ENCODE measurements at regions not wholly inside any gene's neighbourhood (a gene's known extent, or its start where the extent isn't known, plus 50 kb on each side); places are given as distances from the start of the nearest gene placed in this dataset.
"Not testable (repeated sequence)": the region's sequence is repeated elsewhere in the genome, so short reads cannot be mapped to it uniquely, and the experiment has no call there.

DNA sequence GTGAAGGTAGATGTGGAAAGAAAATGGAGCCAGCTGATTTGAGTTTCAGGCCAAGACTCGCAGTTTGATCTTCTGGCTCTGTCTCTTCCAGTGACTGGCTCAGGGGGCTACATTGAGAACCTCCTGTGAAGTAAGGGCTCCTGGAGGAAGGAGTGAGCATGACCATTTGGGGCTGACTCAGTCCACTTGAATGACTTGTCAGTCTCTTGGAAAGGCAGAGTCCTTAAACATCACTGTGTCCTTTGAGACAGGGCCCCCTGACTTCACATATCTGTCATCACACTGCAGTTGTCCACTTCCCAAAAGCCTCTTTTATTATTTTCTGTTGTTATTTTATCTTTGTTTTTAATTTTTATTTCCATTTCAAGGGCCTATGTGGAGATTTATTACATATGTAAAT is 204.6 kb upstream of the APCDD1 start:
- H3K4me1 ChIP-seq (ENCODE audit: insufficient read depth, insufficient read length): no peaks in the 10 kb centered on the region
- TF ChIP-seq SUZ12 (IDR thresholded peaks at IDR 0.05; ENCODE audit: extremely low read depth, insufficient read depth, insufficient read length) (no peak), ZNF274 (IDR thresholded peaks at IDR 0.05; ENCODE audit: low read depth, low read length) (no peak)
- no peaks in the 10 kb centered on the region for H3K9me3 ChIP-seq (ENCODE audit: insufficient read depth, low read length)
- no peak overlapping the region for H3K9ac ChIP-seq (ENCODE audit: insufficient read length, low read depth)
- H3K27me3 ChIP-seq (ENCODE audit: insufficient read depth, insufficient read length): no peaks in the 10 kb centered on the region
- no peak for DNase-seq (ENCODE audit: low read depth, low spot score)
- no peak overlapping the region for H3K4me3 ChIP-seq (ENCODE audit: insufficient read length, low read depth)
- H3K36me3 ChIP-seq (ENCODE audit: insufficient read depth, insufficient read length, low read length): no peaks in the 10 kb centered on the region

DNA sequence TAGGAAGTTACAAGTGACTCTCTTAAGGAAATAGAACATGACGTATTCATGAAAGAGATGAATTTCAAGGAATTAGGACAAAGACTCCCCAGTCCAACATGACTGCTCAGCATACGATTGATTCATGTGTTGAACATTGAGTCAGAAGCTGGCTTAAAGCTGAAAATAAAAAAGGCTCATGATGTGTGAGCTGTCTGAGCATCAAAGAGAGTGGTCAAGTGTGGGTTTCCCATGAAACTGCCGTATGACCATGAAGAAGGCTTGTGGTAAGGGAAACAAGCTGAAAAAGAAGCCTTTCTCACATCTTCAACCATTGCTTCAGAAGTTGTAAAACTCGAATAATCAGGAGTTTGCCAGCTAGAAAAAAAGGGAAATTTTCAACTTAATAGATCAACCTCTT is 201.9 kb upstream of the APCDD1 start:
- no peak overlapping the region for H3K9ac ChIP-seq (ENCODE audit: insufficient read length, low read depth)
- no peak overlapping the region for H3K4me3 ChIP-seq (ENCODE audit: insufficient read length, low read depth)
- TF ChIP-seq ZNF274 (IDR thresholded peaks at IDR 0.05; ENCODE audit: low read depth, low read length) (no peak), YY1 (IDR thresholded peaks at IDR 0.05; ENCODE audit: insufficient read depth, insufficient read length) (no peak)
- no peaks in the 10 kb centered on the region for H3K9me3 ChIP-seq (ENCODE audit: insufficient read depth, low read length)
- no peaks in the 10 kb centered on the region for H3K4me1 ChIP-seq (ENCODE audit: insufficient read depth, insufficient read length)
- no peak for DNase-seq (ENCODE audit: low read depth, low spot score)
- no peaks in the 10 kb centered on the region for H3K27me3 ChIP-seq (ENCODE audit: insufficient read depth, insufficient read length)
- H3K36me3 ChIP-seq (ENCODE audit: insufficient read depth, insufficient read length, low read length): no peaks in the 10 kb centered on the region

DNA sequence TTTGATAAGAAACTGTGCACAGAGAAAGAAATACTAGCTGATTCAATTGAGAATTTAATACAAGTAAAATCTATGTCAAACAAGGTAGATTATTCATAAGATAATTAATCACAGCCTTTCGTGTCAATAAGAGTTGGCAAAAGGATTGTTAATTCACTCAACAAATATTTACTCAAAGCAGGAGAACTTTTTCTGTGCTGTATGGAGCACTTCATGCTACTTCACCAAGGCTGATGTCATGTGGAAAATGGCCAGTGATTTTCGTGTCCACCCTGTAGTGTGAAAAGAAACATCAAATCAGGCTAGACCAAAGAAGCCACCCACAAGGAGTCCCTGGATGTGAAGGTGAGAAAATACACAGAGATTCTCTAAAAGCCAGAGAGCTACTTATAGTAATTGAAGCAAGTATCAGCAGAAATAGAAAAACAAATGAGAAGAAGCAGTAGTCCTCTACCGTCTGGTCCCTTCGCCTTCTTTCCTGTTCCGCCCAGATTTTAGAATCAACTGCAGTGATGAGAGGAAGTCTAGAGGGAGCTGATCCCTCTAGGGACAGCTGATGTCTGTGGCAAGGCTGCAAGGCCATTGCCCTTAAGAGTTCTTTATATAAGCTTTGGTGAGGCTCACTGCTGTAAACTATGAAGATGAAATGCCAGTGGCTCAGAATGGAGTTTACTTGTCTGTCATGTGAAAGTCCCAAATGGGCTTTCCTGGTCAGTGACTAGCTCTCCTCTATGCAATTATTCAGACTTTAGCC is 201.3 kb upstream of the APCDD1 start:
- TF ChIP-seq YY1 (IDR thresholded peaks at IDR 0.05; ENCODE audit: insufficient read depth, insufficient read length): no peak
- no peak for TF ChIP-seq ZNF274 (IDR thresholded peaks at IDR 0.05; ENCODE audit: low read depth, low read length)
- TF ChIP-seq SUZ12 (IDR thresholded peaks at IDR 0.05; ENCODE audit: extremely low read depth, insufficient read depth, insufficient read length): no peak
- Histone ChIP-seq H3K4me3 (ENCODE audit: insufficient read length, low read depth) (no peak overlapping the region), H3K36me3 (ENCODE audit: insufficient read depth, insufficient read length, low read length) (no peaks in the 10 kb centered on the region), H3K27me3 (ENCODE audit: insufficient read depth, insufficient read length) (no peaks in the 10 kb centered on the region), H3K9ac (ENCODE audit: insufficient read length, low read depth) (no peak overlapping the region), H3K4me1 (ENCODE audit: insufficient read depth, insufficient read length) (no peaks in the 10 kb centered on the region), H3K9me3 (ENCODE audit: insufficient read depth, low read length) (no peaks in the 10 kb centered on the region)
- DNase-seq (ENCODE audit: low read depth, low spot score): no peak

DNA sequence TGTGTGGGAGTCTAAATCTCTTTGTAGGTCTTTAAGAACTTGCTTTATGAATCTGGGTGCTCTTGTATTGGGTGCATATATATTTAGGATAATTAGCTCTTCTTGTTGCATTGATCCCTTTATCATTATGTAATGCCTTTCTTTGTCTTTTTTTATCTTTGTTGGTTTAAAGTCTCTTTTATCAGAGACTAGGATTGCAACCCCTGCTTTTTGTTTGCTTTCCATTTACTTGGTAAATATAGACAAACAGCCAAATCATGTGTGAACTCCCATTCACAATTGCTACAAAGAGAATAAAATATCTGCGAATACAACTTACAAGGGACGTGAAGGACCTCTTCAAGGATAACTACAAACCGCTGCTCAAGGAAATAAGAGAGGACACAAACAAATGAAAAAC is 198.2 kb upstream of the APCDD1 start:
- H3K4me1 ChIP-seq (ENCODE audit: insufficient read depth, insufficient read length); H3K36me3 ChIP-seq (ENCODE audit: insufficient read depth, insufficient read length, low read length); H3K4me3 ChIP-seq (ENCODE audit: insufficient read length, low read depth); DNase-seq (ENCODE audit: low read depth, low spot score); H3K9ac ChIP-seq (ENCODE audit: insufficient read length, low read depth); H3K27me3 ChIP-seq (ENCODE audit: insufficient read depth, insufficient read length): not testable (repeated sequence)
- peaks cover 13% of the 10 kb centered on the region; the same call in 1 of the 2 replicates for H3K9me3 ChIP-seq (ENCODE audit: insufficient read depth, low read length)

DNA sequence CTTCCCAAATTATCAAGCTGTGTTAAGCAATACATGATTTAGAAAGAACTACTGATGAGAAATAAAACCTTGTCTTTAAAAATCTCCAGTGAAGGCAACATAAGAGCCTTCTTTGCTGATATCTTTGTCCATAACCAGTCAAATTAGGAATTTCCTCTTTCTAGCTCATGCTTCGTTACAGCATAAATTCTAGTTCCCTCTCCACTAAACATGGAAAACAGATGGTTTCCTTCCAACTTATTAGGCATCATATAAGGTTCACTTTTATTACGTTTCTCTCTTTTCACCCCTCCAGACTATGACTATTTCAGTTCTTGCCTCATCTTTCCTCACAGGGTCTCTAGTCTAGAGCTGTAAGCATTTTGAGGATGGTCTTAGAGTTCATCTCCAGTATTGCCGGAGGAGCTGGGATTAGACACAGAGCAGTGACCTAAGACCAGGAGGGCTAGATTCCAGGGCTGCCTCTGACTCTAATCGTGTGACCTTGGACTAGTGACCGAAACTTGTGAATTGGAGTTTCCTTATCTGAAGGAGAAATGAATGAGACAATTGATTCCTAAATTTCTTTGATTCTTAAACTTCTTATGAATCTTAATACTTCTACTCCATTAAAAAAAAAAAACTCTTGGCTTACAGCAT is 195.5 kb upstream of the APCDD1 start:
- no peaks in the 10 kb centered on the region for H3K36me3 ChIP-seq (ENCODE audit: insufficient read depth, insufficient read length, low read length)
- no peak for TF ChIP-seq YY1 (IDR thresholded peaks at IDR 0.05; ENCODE audit: insufficient read depth, insufficient read length)
- TF ChIP-seq SUZ12 (IDR thresholded peaks at IDR 0.05; ENCODE audit: extremely low read depth, insufficient read depth, insufficient read length): no peak
- TF ChIP-seq ZNF274 (IDR thresholded peaks at IDR 0.05; ENCODE audit: low read depth, low read length): no peak

DNA sequence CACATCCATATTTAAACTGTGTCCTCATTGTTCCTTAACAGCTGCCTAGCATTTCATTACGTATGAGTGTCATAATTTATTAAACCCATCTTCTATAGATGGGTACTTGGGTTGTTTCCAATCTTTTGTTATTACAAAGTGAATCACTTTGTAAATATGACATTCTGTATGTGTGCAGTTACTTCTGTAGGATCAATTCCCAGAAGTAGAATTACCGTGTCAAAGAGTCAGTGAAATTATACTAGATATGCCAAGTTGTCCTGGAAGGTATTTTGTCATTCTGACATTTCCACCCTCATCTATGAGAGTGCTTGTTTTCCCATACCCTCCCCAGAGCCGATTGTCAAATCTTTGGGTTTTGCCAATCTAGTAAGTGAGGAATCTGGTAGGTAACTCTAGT is 194.5 kb upstream of the APCDD1 start:
- no peak overlapping the region for H3K4me3 ChIP-seq (ENCODE audit: insufficient read length, low read depth)
- no peak for DNase-seq (ENCODE audit: low read depth, low spot score)
- no peak overlapping the region for H3K9ac ChIP-seq (ENCODE audit: insufficient read length, low read depth)
- peaks cover 16% of the 10 kb centered on the region; the same call in 1 of the 2 replicates for H3K9me3 ChIP-seq (ENCODE audit: insufficient read depth, low read length)
- H3K27me3 ChIP-seq (ENCODE audit: insufficient read depth, insufficient read length): no peaks in the 10 kb centered on the region
- H3K36me3 ChIP-seq (ENCODE audit: insufficient read depth, insufficient read length, low read length): no peaks in the 10 kb centered on the region
- no peak for TF ChIP-seq YY1 (IDR thresholded peaks at IDR 0.05; ENCODE audit: insufficient read depth, insufficient read length)
- TF ChIP-seq ZNF274 (IDR thresholded peaks at IDR 0.05; ENCODE audit: low read depth, low read length): no peak
- TF ChIP-seq SUZ12 (IDR thresholded peaks at IDR 0.05; ENCODE audit: extremely low read depth, insufficient read depth, insufficient read length): no peak
- no peaks in the 10 kb centered on the region for H3K4me1 ChIP-seq (ENCODE audit: insufficient read depth, insufficient read length)

More for the DNA sequence above, 195.5 kb upstream of the APCDD1 start:
- Histone ChIP-seq H3K9ac (ENCODE audit: insufficient read length, low read depth) (no peak overlapping the region), H3K4me1 (ENCODE audit: insufficient read depth, insufficient read length) (no peaks in the 10 kb centered on the region), H3K9me3 (ENCODE audit: insufficient read depth, low read length) (peaks cover 16% of the 10 kb centered on the region; the same call in 1 of the 2 replicates), H3K27me3 (ENCODE audit: insufficient read depth, insufficient read length) (no peaks in the 10 kb centered on the region), H3K4me3 (ENCODE audit: insufficient read length, low read depth) (no peak overlapping the region)
- no peak for DNase-seq (ENCODE audit: low read depth, low spot score)

DNA sequence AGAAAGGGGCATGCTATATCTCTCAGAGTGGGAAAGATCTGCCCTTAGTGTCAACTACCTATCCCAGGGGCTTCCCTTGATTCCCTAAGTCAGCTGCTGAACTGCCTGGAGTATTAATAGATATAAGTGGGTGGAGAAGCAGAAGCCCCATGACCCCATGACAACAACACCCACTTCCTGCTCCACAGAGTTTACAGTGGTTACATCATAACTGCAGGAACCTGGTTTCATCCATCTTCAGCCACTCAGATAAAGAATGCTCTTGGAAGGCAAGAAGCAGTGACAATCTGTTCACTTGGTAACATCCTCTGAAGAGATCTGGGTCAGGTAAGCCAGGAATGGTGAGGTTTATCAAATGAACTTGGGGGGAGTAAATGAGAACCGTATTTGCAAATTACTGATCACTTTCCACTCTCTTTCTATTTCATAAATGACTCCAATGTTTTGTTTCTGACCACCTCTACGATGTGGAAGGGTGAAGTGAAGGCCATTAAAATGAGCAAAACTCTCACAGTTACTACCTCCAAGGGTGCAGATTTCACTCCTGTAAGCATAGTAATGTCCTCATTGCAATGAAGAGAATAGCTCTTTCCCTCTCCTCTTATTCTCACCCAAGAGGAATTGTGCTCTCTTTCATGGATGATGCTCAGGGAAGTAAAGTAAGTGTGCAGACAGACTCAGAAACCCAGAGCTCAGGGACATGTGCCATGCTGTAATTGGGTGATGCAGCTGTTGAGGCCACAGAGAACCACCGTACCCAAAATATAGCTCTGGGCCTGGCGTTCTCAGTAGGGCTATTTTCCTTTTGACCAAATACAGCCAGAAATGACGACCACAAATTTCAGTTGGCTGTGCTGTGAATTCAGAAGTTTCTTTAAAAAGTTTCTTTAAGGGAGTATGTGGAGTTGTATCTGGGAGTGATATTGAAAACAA is 192.8 kb upstream of the APCDD1 start:
- no peak for TF ChIP-seq YY1 (IDR thresholded peaks at IDR 0.05; ENCODE audit: insufficient read depth, insufficient read length)
- TF ChIP-seq ZNF274 (IDR thresholded peaks at IDR 0.05; ENCODE audit: low read depth, low read length): no peak
- TF ChIP-seq SUZ12 (IDR thresholded peaks at IDR 0.05; ENCODE audit: extremely low read depth, insufficient read depth, insufficient read length): no peak
- DNase-seq (ENCODE audit: low read depth, low spot score): no peak
- no peaks in the 10 kb centered on the region for H3K36me3 ChIP-seq (ENCODE audit: insufficient read depth, insufficient read length, low read length)
- H3K4me3 ChIP-seq (ENCODE audit: insufficient read length, low read depth): no peak overlapping the region
- no peak overlapping the region for H3K9ac ChIP-seq (ENCODE audit: insufficient read length, low read depth)
- H3K27me3 ChIP-seq (ENCODE audit: insufficient read depth, insufficient read length): no peaks in the 10 kb centered on the region
- no peaks in the 10 kb centered on the region for H3K4me1 ChIP-seq (ENCODE audit: insufficient read depth, insufficient read length)
- H3K9me3 ChIP-seq (ENCODE audit: insufficient read depth, low read length): peaks cover 16% of the 10 kb centered on the region; the same call in 1 of the 2 replicates
